Stimulated activated CD8-positive, alpha-beta memory T cell treated with anti-CD3 and anti-CD28 coated beads, Interleukin-15, amount 100 ng/mL, for 48 hours (primary cell): ENCODE measurements at regions not wholly inside any gene's neighbourhood (a gene's known extent, or its start where the extent isn't known, plus 50 kb on each side); places are given as distances from the start of the nearest gene placed in this dataset.

Experiments used
- DNase-seq, 2 donors: peaks; one replicate each; pipeline ENCODE4 v3.0.0-alpha.2; 2020; ENCODE audit warnings: low read depth in 2 of 2

- DNase-seq, result no peak
Measured at GRCh38 chr4:18973296-18973695, 951.7 kb upstream of the LCORL start.

DNA sequence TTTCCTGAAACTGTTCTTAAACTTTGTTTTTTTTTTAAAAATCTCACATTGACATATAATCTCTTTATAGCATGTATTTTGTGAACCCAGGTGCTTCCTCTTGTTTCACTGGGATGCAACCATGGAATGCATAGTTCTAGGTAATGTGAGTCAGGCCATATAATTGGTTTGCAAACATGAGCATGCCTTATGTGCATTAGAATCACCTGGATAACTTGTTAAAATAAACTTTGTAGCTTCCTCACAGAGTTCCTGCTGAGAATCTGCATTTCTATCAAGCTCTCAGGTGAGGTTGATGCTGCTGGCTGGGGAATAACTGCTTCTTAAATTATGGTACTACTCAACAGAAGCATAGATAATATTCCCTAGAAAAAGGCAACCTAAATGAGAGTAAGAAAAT lies 940.3 kb upstream of the LCORL start:
- DNase-seq, result no peak

- DNase-seq, result no peak
Measured at GRCh38 chr4:18961266-18961665, 939.7 kb upstream of the LCORL start.

DNA sequence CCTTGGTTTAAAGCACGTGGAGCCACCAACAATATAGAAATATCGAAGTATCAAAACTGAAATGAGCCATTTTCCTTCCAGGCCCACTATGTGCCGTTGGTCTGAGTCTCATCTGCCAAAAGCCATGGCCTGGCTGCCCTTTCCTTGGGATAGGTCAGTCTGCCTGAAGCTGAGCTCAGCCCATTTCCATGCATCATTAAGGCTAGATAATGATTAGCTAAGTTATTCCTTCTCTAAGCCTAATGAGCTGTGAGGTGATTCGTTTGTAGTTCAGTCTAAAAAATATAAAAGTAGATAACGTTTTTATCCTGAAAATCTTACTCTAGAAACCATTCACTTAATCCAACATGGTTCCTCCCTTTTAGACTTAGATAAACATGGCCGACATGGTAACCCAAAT lies 936.2 kb upstream of the LCORL start:
- no peak for DNase-seq

DNA sequence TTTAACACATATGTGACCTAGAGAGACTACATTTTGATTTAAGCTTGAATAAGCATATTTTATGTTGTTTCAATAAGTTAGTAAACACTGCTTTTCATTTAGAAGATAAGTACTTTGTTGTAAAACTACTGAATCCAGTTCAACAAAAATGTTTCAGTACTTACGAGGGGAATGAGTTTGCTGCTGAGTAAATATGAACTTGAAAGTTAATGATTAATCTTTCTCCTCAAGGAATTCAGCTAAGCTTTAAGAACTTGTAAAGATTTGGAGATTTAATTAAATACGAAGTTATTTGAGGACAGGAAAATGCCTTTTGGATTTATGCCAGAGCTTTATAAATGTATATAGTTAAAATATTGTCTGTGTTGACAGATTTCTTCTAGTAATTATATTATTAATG lies 933.0 kb upstream of the LCORL start:
- DNase-seq, result no peak

DNA sequence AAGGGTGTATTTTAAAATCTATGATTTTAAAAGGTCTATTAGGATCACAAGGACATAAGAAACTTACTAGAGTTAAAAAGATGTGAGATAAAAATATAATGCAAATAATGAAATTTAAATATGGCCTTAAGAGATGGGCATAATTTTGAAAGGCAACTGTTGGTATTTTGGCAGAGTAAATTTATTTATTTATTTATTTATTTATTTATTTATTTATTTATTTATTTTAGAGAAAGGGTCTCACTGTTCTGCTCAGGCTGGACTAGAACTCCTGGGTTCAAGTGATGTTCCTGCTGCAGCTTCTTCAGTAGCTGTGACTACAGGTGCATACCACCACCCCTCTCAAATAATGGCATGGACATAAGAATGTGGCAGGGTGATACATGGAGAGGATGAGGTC lies 932.1 kb upstream of the LCORL start:
- no peak for DNase-seq

GRCh38 chr4:18945464-18945863 lies 923.9 kb upstream of the LCORL start:
- DNase-seq, result no peak

DNA sequence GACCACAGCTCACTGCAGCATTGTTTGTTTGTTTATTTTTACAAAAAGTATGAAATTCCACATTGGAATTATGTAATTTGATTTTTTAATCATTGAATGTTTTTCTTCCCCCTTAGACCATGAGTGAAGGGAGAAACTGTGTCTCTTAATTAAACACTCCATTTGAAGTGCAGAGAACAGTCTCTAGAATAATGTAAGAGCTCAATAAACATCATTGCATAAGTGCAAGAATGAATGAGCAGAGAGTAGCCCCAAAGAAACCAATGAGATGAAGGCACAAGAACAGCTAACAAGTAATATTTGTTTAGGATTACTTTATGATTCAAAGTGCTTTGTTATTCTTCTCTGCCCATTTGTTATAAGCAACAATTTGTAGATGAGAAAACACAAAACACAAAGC lies 921.3 kb upstream of the LCORL start:
- DNase-seq, result no peak

- DNase-seq, result no peak
Measured at GRCh38 chr4:18938343-18939099, 917.0 kb upstream of the LCORL start.

DNA sequence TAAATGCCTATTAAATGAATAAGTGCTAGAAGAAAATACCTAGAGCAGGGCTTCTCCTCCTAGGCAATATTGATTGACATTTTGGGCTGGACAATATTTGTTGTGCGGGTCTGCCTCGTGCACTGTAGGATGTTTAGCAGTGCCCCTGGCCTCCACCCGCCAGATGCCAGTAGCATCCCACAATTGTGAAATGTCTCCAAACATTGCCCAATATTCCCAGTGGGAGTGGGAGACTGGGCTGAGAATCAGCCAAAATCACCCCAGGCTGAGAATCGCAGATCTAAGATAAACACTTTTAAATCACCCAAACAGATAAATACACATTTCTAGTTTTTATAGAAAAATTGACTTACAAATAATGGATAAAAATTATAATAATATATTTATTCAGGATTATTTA lies 916.2 kb upstream of the LCORL start:
- no peak for DNase-seq

DNA sequence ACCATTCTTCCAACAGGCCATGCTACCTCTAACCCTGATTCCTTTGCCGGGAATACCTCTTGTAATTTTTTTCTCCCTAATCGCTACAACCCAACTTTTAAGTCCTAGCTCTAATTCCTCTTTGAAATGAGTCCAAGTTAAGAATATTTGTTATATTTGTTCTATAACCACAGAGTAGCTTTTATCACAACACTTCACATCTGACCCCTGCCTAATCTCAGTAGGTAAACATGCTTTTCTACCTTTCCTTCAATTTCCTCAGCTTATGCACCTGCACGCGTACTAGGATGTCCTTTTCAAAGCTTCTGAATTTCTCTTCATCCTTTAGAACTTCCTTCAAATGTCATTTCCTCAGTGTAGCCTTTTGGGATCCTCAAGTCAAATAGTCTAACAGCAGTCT lies 915.5 kb upstream of the LCORL start:
- no peak for DNase-seq

GRCh38 chr4:18935659-18936345 lies 914.2 kb upstream of the LCORL start:
- DNase-seq, result no peak

DNA sequence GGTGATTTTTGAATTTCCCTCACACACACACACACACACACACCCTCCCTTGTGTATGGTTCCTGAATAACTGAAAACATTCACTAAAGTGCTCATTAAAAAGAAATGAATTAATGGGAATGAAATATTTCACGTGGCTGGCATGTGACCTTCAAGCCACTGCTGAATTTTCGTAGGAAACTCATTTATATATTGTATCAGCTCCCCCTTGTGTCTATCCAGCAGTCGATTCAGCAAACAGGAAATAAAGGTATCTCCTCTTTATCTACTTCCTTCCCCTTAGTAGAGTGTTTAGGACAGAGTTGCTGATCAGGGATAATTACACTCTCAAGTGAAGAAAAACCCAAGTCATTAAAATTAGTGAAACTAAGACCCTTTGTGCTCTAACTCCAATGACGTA lies 912.6 kb upstream of the LCORL start:
- no peak for DNase-seq

DNA sequence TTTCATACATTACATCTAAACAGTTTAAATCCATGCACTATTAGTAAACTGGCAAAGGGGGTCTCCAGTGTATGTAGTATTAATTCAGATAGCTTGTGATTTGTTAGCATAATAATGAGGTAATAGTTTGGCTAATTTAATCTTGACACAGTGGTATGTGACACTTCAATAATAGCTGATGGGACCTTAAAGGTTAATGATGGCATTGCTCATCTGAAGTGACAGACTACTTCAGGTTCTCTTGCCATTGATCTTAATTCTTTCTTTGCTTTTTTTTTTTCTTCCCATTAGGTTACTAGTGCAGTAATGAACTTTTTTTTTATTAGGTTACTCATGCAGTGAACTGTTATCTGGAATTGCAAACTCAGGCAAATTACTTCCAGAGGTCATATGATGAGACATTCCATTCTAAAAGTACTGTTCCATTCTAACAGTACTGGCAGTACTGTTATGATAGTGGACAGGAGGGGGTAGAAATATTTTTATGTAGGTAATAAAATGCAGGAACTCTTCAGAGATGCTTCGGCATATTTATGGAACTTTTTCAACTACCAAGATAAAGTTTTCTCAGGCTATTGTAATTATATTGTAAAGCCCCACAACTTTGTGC lies 911.3 kb upstream of the LCORL start:
- DNase-seq, result no peak

- no peak for DNase-seq
Measured at GRCh38 chr4:18931643-18932377, 910.3 kb upstream of the LCORL start.

DNA sequence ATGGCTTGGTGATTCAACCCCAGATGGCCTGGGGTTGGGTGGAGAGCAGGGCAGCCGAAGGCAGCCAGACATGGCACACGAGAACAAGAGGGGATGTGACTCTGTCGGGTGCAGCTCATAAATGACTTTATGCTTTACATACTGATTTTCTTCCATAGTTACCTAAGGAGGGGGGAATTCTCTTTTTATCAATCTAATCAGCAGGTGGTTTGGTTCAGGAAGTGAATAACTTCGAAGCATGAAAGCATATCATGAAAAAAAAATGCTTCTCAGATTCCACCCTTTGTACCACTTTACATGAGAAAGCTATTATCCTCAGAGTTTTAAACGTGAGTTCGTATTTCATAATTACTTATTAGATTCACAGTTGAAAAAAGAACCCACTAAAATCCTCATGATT lies 908.9 kb upstream of the LCORL start:
- no peak for DNase-seq

- no peak for DNase-seq
Measured at GRCh38 chr4:18923496-18924161, 902.1 kb upstream of the LCORL start.

GRCh38 chr4:18917689-18918088 lies 896.1 kb upstream of the LCORL start:
- no peak for DNase-seq

- no peak for DNase-seq
Measured at GRCh38 chr4:18914182-18914581, 892.6 kb upstream of the LCORL start.

DNA sequence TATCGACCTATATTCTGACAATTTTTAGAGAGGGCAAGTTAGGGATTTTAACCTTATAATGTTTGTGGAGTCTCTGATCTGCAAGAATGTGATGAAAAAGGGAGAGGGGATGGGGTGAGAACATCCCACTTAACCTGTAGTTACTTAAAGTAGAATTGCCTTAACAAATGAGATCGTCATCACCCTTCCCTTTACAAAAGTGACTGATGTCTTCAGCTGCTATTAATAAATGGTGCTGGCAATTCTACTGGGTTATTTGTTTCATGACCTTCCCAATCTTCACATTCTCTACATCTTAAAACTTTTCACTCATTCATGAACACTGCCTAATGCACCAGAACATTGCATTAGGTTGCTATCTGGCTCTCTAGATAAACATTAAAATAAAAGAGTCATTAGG lies 873.4 kb upstream of the LCORL start:
- no peak for DNase-seq

GRCh38 chr4:18882468-18882867 lies 860.9 kb upstream of the LCORL start:
- no peak for DNase-seq

GRCh38 chr4:18881556-18881955 lies 860.0 kb upstream of the LCORL start:
- no peak for DNase-seq
